Smooth muscle cell (in vitro differentiated cells): ENCODE measurements at regions not wholly inside any gene's neighbourhood (a gene's known extent, or its start where the extent isn't known, plus 50 kb on each side); places are given as distances from the start of the nearest gene placed in this dataset. TPM values are rescaled to one million over a fixed set of nuclear protein-coding genes. Genes with fewer than 3 reads are reported as not detected.

Experiments
- DNase-seq: peaks from one replicate; lab custom pipeline; 2025; ENCODE audit not compliant: unreplicated experiment; lab: John Stamatoyannopoulos, UW
- H2AFZ ChIP-seq: fragments of 200-600 bp; sonication (generic); 2 replicates; pipeline ENCODE4 v1.6.0; 2016; ENCODE audit warnings: antibody characterized with exemption, low read depth, mild to moderate bottlenecking
- H3F3A ChIP-seq: fragments of 200-600 bp; sonication (generic); 2 replicates; pipeline ENCODE4 v1.6.0; 2017; ENCODE audit warnings: antibody characterized with exemption, low read depth
- H3K27ac ChIP-seq: fragments of 200-600 bp; sonication (generic); 2 replicates; pipeline ENCODE4 v1.5.1; 2016; ENCODE audit warnings: low read depth, mild to moderate bottlenecking
- H3K27me3 ChIP-seq: fragments of 200-600 bp; sonication (generic); 2 replicates; pipeline ENCODE4 v1.6.1; 2016; ENCODE audit warnings: low read depth, mild to moderate bottlenecking
- H3K36me3 ChIP-seq: fragments of 200-600 bp; sonication (generic); 2 replicates; pipeline ENCODE4 v1.5.1; 2016; ENCODE audit warnings: low read depth
- H3K4me1 ChIP-seq: fragments of 200-600 bp; sonication (generic); 2 replicates; pipeline ENCODE4 v1.5.1; 2016; ENCODE audit warnings: low read depth
- H3K4me2 ChIP-seq: fragments of 200-600 bp; sonication (generic); 2 replicates; pipeline ENCODE4 v1.6.0; 2016; ENCODE audit warnings: mild to moderate bottlenecking
- H3K4me3 ChIP-seq: fragments of 200-600 bp; sonication (generic); 2 replicates; pipeline ENCODE4 v1.5.1; 2016; ENCODE audit warnings: mild to moderate bottlenecking
- H3K79me2 ChIP-seq: fragments of 200-600 bp; sonication (generic); 2 replicates; pipeline ENCODE4 v1.6.0; 2016; ENCODE audit warnings: low read depth, mild to moderate bottlenecking
- H3K9ac ChIP-seq: fragments of 200-600 bp; sonication (generic); 2 replicates; pipeline ENCODE4 v1.6.0; 2016; ENCODE audit warnings: low read depth
- H3K9me3 ChIP-seq: fragments of 200-600 bp; sonication (generic); replicated peaks from 2 replicates; pipeline ENCODE4 v1.5.1; 2016; ENCODE audit warnings: low read depth
- H4K20me1 ChIP-seq: fragments of 200-600 bp; sonication (generic); 2 replicates; pipeline ENCODE4 v1.6.0; 2016; ENCODE audit warnings: low read depth
- WGBS: methylation state at CpG from one replicate; pipeline ENCODE4 v1.1.7; 2016; ENCODE audit warnings: low lambda C conversion rate; 5-methylcytosine and 5-hydroxymethylcytosine counted together
- small RNA-seq: library from RNA; depleted of rRNA; stranded (forward); fragments of <200 nt; gene quantifications from one replicate; pipeline ENCODE3, GENCODE V24; 2014
- TF ChIP-seq, protein P1 (sequence below): fragments of 200-600 bp; sonication (generic); IDR thresholded peaks from 2 replicates; pipeline ENCODE4 v1.5.1; 2017; ENCODE audit warnings: borderline replicate concordance, mild to moderate bottlenecking, antibody characterized with exemption; ENCODE audit not compliant: insufficient read depth, poor library complexity, severe bottlenecking

- Histone ChIP-seq H3K27ac (no peak overlapping the region), H3F3A (no peaks in the 10 kb centered on the region), H3K27me3 (peaks cover 10% of the 10 kb centered on the region), H3K36me3 (no peaks in the 10 kb centered on the region), H3K9me3 (no peaks in the 10 kb centered on the region), H3K4me2 (no peak overlapping the region), H2AFZ (no peak overlapping the region), H3K9ac (no peak overlapping the region), H3K4me3 (no peak overlapping the region), H3K4me1 (no peaks in the 10 kb centered on the region), H4K20me1 (no peaks in the 10 kb centered on the region), H3K79me2 (no peaks in the 10 kb centered on the region)
- TF ChIP-seq, protein P1, sequence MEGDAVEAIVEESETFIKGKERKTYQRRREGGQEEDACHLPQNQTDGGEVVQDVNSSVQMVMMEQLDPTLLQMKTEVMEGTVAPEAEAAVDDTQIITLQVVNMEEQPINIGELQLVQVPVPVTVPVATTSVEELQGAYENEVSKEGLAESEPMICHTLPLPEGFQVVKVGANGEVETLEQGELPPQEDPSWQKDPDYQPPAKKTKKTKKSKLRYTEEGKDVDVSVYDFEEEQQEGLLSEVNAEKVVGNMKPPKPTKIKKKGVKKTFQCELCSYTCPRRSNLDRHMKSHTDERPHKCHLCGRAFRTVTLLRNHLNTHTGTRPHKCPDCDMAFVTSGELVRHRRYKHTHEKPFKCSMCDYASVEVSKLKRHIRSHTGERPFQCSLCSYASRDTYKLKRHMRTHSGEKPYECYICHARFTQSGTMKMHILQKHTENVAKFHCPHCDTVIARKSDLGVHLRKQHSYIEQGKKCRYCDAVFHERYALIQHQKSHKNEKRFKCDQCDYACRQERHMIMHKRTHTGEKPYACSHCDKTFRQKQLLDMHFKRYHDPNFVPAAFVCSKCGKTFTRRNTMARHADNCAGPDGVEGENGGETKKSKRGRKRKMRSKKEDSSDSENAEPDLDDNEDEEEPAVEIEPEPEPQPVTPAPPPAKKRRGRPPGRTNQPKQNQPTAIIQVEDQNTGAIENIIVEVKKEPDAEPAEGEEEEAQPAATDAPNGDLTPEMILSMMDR: no peak
- no peak for DNase-seq
- 91% methylated on average over 2 of the region's 2 CpGs for WGBS
Measured at GRCh38 chr2:152280780-152281179, 54.2 kb upstream of the FMNL2 start.

GRCh38 chr2:152283392-152283791 is 51.6 kb upstream of the FMNL2 start:
- Histone ChIP-seq H3K4me2 (no peak overlapping the region), H3K9me3 (no peaks in the 10 kb centered on the region), H3K27ac (no peak overlapping the region), H3K4me1 (no peaks in the 10 kb centered on the region), H4K20me1 (no peaks in the 10 kb centered on the region), H3K27me3 (peaks cover 10% of the 10 kb centered on the region), H3F3A (no peaks in the 10 kb centered on the region), H3K36me3 (no peaks in the 10 kb centered on the region), H3K9ac (no peak overlapping the region), H3K4me3 (no peak overlapping the region), H2AFZ (no peak overlapping the region), H3K79me2 (no peaks in the 10 kb centered on the region)
- TF ChIP-seq, protein P1: no peak
- 75% methylated on average over 1 of the region's 1 CpG for WGBS
- DNase-seq: no peak

GRCh38 chr2:152284398-152284797 is 50.6 kb upstream of the FMNL2 start:
- TF ChIP-seq, protein P1: no peak
- H2AFZ ChIP-seq: no peak overlapping the region
- DNase-seq: no peak
- no peaks in the 10 kb centered on the region for H3K9me3 ChIP-seq
- no peaks in the 10 kb centered on the region for H3K4me1 ChIP-seq
- peaks cover 10% of the 10 kb centered on the region for H3K27me3 ChIP-seq
- no peak overlapping the region for H3K4me2 ChIP-seq
- no peaks in the 10 kb centered on the region for H3F3A ChIP-seq
- H3K27ac ChIP-seq: no peak overlapping the region
- H3K4me3 ChIP-seq: no peak overlapping the region
- WGBS: 90% methylated on average over 2 of the region's 2 CpGs
- no peaks in the 10 kb centered on the region for H4K20me1 ChIP-seq
- H3K79me2 ChIP-seq: no peaks in the 10 kb centered on the region
- no peaks in the 10 kb centered on the region for H3K36me3 ChIP-seq
- H3K9ac ChIP-seq: no peak overlapping the region

Small RNAs in the stretch of these regions (small RNA-seq; reads per million reads assigned to genes)
- gene RF00019: not detected
